ENCODE measurements at regions not wholly inside any gene's neighbourhood (a gene's known extent, or its start where the extent isn't known, plus 50 kb on each side); places are given as distances from the start of the nearest gene placed in this dataset.
"Not testable (repeated sequence)": the region's sequence is repeated elsewhere in the genome, so short reads cannot be mapped to it uniquely, and the experiment has no call there.

GRCh38 chr18:10143596-10143995 lies 229.8 kb downstream of the VAPA start:
- no peak for DNase-seq

DNA sequence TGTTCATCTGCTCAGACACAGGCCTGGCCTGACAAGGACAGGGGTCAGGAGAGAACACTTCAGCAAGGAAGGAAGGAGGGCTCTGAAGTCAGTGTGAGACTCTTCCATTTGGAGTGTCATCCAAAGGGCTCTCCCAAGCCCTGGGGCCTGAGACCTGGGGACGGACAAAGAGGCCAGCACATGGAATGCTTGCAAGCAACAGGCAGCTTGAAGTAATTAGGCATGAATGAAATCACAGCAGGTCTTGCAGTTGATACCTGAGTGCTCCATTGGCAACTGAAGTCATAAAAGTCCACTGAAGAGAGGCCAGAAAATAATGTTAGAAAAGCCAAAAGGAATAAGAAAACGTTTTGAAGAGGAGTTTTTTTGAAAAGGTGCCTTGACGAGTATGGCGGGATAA lies 231.7 kb downstream of the VAPA start:
- no peak for DNase-seq

DNA sequence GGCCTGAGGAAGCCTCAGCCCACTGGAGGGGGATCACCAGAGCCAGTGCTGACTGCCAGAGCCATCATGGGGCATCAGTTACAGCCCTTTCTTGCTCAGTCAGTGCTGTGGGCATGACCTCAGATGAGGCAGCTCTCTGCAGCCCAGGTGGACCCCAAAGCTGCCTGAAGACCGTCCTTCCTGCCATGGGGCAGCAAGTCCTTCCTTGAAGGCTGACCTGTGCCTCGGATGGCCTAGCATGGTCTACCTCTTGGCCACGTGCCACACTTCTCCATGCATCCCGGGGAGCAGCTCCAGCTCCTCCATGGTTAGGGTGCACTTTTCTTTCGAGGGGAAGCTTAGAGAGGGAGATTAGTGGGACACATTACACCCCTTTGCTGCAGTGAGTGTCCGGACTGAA lies 233.4 kb downstream of the VAPA start:
- no peak for DNase-seq

- no peak for DNase-seq
Observed at GRCh38 chr18:10147752-10148151, 233.9 kb downstream of the VAPA start.

DNA sequence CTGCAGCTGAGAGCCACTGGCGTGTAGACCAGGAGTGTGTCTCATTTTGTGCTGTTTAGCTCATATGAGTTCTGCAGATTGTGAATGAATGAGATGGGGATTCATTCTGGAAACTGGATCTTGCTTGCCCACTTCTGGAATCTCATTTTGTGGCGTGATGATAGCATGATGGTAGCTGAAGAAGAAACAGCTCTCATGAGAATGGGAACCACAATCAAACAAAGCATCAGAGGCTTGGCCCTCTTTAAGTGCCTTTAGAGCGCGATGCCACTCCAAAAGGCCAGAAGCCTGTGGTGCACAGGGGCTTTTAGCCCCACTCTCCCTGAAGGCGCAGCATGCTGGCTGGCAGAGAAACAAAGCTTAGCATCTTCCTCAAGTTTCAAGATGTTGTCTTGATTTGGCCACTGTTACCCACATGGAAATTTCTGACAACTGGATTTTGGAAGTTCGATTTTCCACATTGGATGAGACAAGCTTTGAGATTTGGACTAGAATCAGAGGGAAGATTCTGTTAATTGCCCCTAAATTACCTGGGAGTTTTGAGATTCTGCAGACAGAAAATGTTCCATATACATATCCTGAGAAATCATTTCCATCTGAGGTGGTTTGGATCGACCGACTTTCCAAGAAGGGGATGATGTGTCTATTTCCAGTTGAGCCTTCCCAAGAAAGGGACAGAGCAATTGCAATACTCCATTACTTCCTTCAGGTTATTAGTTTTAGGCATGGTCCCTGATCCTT lies 234.5 kb downstream of the VAPA start:
- DNase-seq, result no peak

DNA sequence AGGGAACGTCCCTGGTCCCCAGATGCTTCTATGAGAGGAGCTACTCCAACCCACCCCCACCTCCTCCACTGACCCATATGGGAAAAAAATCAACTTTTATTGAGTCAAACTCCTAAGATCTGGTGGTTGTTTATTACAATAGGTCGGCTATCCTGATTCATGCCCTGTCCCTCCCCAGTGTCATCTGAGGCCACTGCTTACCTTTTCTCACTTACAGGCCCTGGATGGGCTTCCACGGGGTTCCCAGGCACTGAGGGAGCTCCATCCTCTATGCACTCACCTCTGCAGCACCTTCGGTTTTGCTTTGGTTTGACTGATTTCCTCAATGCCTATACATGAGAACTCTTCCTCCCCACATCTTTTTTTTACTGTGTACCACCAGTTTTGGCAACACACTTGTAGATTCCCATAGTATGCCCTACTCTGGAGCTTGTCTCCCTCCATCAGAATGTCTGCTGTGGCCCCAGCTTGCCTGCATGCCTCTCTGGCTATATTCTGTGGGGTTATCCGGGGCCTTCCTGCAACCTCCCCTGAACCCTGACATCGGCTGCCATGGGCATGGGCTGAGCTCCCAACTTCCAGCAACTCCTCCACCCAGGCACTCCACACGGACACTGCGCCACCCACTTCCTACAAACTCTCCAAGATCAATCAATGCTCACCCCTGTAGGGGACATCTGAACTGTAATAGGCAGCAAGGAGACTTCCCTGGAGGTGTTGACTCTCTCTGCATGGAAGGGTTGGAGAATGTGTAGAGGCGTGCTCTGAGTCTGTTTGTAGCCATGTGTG lies 236.1 kb downstream of the VAPA start:
- DNase-seq, result no peak

DNA sequence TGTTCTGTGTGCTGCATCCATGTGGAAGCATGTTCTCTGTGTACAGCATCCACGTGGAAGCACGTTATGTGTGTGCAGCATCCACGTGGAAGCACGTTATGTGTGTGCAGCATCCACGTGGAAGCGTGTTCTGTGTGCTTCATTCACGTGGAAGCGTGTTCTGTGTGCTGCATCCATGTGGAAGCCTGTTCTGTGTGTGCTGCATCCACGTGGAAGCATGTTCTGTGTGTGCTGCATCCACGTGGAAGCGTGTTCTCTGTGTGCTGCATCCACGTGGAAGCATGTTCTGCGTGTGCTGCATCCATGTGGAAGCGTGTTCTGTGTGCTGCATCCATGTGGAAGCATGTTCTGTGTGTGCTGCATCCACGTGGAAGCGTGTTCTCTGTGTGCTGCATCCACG lies 236.8 kb downstream of the VAPA start:
- DNase-seq, result not testable (repeated sequence)

GRCh38 chr18:10152475-10152874 lies 238.7 kb downstream of the VAPA start:
- no peak for DNase-seq

DNA sequence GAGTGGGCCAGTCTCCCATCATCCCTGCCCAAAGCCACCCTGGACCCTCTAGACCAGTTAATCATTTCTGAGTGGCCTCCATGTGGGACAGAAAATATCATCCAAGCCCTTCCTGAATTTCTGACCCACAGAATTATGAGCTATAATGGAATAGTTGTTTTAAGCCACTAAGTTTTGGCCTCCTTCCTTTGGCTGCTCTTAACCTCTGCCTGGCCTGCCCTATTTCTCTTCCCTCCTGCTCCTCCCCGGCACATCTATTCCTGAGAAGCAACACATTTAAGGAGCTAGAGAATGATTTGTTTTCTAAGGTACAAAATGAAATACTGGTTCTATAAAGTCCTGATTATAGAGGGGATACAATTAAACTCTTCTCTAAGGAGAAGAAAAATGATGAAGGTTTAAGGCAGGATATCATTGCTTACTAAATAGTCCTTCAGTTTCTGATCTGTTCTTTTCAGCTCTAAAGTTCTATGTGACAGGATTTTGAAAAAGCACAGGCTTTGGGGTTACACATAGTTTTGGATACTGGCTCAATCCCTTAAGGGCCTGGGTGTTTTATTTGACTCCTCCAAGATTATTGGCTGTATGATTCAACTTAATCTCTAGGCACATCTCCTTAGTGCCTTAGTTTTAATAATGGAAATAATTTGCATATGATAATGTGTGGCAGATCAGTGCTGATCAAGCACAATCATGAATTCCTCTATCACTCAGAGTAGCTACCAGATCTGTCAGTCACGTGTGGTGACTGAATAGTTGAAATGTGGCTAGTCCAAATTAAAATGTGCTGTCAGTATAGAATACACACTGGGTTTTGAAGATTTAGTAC lies 240.3 kb downstream of the VAPA start:
- DNase-seq, result no peak

DNA sequence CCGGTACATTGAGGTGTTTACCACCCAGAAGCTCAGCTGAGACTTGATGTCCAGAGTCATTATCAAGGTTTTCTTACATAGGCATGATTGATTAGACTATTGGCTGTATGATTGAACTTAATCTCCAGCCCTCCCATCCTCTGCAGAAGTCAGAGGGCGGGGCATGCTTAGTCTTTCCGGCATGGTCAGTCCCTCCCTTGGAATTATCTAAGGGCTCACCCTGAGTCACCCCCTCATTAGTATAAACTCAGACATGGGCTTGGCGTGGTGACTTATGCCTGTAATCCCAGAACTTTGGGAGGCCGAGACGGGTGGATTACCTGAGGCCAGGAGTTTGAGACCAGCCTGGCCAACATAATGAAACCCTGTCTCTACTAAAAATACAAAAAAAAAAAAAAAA lies 243.9 kb downstream of the VAPA start:
- no peak for DNase-seq

DNA sequence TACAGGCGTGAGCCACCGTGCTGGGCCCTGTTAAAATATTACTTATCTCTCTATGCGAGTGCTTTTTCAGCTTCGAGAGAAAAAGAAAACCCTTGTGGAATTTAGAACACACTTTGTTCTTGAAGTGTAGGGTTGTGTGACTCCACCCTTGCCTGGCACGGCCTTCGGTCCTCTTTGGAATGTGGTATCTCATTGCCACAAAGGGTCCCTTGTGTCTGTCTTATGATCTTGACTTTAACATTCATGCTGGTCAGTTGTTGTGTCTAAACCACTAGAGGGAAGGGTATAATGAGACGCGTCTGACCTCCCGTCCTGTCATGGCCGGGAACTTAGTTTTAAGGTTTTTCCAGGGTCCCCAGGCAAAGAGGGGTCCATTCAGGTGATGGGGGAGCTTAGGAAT lies 246.4 kb downstream of the VAPA start:
- no peak for DNase-seq

- DNase-seq, result no peak
Observed at GRCh38 chr18:10161315-10161714, 247.5 kb downstream of the VAPA start.

GRCh38 chr18:10162340-10162739 lies 248.5 kb downstream of the VAPA start:
- no peak for DNase-seq

DNA sequence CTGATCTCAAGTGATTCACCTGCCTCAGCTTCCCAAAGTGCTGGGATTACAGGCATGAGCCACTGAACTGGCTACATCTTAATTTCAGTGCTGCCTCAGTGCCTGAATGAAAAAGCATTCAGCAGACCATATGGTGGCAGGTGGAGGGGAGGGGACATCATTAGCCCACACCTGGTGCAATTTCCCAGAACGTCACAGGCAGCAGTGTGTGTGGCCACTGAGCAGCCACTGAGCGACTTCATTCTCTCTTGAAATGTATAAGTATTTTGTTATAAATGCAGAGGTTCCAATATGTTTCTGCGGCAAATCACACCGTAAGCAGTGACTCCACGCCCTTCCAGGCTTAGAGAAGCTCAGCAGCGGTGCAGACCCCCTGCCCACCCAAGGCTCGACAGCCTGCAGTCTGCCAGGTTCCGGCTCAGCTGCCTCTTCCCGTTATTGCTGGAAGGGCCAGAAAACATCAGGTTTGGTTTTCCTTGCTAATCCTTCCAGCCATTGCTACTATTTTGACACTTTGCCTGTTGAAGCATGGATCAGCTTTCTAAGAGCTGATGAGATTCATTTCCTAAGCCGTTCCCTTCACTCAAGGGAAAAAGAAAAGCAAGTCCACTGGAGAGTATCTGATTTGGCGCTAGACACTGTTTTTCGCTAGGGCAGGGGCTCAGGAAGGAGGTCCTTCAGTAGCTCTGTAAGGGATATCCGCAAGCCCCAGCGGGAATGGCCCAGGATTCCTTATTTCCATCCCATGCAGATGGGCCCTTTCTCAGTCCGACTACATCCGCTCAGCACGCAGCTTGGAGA lies 250.7 kb downstream of the VAPA start:
- DNase-seq, result no peak

DNA sequence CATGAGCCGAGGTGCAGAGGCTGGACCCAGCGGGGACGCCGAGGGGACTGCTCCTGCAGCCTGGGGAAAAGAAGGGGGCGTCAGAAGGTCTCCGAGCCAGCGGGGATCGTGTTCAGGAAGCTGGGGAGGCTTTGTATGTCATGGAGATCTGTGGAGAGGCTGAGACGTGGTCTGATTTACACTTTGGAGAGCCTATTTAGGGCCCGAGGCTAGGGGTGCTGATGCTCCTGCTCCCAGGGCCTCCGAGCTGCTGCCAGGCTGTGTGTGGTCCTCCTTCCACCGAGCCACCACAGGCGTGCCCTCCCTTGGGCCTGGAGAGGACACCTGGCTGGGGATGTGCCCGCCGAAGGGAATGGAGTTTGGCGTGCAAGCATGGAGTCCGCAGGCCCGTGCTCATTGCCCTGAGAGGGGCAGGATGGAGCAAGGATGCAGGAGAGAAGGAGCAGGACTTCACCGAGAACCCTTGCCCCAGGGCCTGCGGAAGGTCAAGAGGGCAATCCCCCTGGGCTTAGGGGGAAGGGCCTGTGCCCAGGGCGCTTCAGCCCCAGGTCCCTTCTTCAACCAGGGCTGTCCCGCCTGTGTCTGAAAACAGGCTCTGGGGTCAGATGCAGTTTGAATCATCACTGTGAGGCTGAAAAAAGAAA lies 252.5 kb downstream of the VAPA start:
- no peak for DNase-seq

- DNase-seq, result no peak
Observed at GRCh38 chr18:10167759-10168158, 253.9 kb downstream of the VAPA start.

DNA sequence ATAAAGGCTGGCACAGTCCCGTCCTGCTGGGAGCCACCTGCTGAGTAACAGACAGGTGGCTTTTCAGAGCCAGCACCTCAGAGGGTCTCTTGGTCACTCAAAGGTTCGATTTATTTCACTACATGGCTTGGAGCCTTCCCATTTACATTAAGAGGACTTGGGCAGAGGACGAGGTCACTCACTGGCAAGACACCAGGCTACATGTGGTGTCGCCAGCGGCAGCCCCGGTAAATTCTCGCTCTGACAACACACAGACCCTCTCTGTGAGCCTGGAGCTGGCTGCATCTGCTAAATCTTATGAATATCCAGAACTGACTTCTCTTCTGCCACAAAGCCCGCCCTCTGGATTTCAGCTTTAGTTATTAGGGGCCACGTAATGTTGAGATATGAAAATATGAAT lies 254.7 kb downstream of the VAPA start:
- DNase-seq, result no peak

GRCh38 chr18:10169064-10169562 lies 255.3 kb downstream of the VAPA start:
- DNase-seq, result no peak

DNA sequence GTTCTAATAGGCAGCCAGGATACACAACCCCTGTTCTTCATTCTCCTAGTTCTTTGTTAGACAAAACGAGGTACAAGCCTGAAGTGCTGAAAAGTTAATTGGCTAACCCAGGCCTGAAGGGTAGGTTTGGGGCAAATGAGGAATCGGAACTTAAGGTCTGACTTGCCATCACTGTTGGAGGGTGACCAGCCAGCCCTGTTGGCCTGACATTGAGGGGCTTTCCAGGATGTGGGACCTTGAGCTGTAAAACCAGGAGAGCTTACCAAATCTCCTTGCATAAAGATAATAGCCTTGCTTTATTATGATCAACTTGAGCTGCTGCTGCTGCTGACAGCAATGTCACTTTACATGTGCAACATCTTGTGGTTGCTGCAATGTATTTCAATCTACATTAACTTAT lies 256.0 kb downstream of the VAPA start:
- DNase-seq, result no peak

- no peak for DNase-seq
Observed at GRCh38 chr18:10170375-10170774, 256.6 kb downstream of the VAPA start.

- DNase-seq, result not testable (repeated sequence)
Observed at GRCh38 chr18:10175333-10175732, 261.5 kb downstream of the VAPA start.

DNA sequence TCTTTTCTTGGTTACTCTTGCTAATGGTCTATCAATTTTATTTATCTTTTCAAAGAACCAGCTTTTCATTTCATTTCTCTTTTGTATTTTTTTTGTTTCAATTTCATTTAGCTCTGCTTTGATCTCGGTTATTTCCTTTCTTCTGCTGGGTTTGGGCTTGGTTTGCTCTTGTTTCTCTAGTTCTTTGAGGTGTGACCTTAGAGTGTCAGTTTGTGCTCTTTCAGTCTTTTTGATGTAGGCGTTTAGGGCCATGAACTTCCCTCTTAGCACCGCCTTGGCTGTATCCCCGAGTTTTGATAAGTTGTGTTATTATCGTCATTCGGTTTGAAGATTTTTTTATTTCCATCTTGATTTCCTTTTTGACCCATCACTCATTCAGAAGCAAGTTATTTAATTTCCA lies 265.5 kb downstream of the VAPA start:
- DNase-seq, result not testable (repeated sequence)

Measured in kidney glomerular epithelial cell (primary cell).